ENCODE measurements at regions not wholly inside any gene's neighbourhood (a gene's known extent, or its start where the extent isn't known, plus 50 kb on each side); places are given as distances from the start of the nearest gene placed in this dataset.

GRCh38 chr17:63268827-63269226 is 177.3 kb downstream of the CYB561 start:
- Histone ChIP-seq H4K20me1 (ENCODE audit: insufficient read depth) (no peaks in the 10 kb centered on the region), H3K27me3 (ENCODE audit: insufficient read depth, low read depth) (no peaks in the 10 kb centered on the region), H3K4me1 (ENCODE audit: low read depth, poor library complexity, severe bottlenecking) (no peaks in the 10 kb centered on the region), H3K79me2 (ENCODE audit: insufficient read depth, low read depth) (no peaks in the 10 kb centered on the region), H3K27ac (no peak overlapping the region), H3K4me3 (IDR thresholded peaks at IDR 0.05; ENCODE audit: insufficient read depth, low read depth, low read length) (no peak overlapping the region), H3K9ac (no peak overlapping the region), H3K4me2 (no peak overlapping the region), H2AFZ (ENCODE audit: low read depth) (no peak overlapping the region), H3K36me3 (ENCODE audit: insufficient read depth) (no peaks in the 10 kb centered on the region)
- TF ChIP-seq CTCF (conservative IDR thresholded peaks at IDR 0.05; ENCODE audit: low read depth, low read length), result no peak

GRCh38 chr17:63270610-63271009 is 175.5 kb downstream of the CYB561 start:
- Histone ChIP-seq H3K36me3 (ENCODE audit: insufficient read depth) (no peaks in the 10 kb centered on the region), H4K20me1 (ENCODE audit: insufficient read depth) (no peaks in the 10 kb centered on the region), H3K9ac (no peak overlapping the region), H3K4me1 (ENCODE audit: low read depth, poor library complexity, severe bottlenecking) (no peaks in the 10 kb centered on the region), H3K79me2 (ENCODE audit: insufficient read depth, low read depth) (no peaks in the 10 kb centered on the region), H3K27ac (no peak overlapping the region), H3K4me3 (IDR thresholded peaks at IDR 0.05; ENCODE audit: insufficient read depth, low read depth, low read length) (no peak overlapping the region), H3K27me3 (ENCODE audit: insufficient read depth, low read depth) (no peaks in the 10 kb centered on the region), H3K4me2 (no peak overlapping the region), H2AFZ (ENCODE audit: low read depth) (no peak overlapping the region)
- TF ChIP-seq CTCF (conservative IDR thresholded peaks at IDR 0.05; ENCODE audit: low read depth, low read length), result no peak

- H2AFZ ChIP-seq (ENCODE audit: low read depth), result no peak overlapping the region
- no peaks in the 10 kb centered on the region for H4K20me1 ChIP-seq (ENCODE audit: insufficient read depth)
- H3K4me1 ChIP-seq (ENCODE audit: low read depth, poor library complexity, severe bottlenecking), result no peaks in the 10 kb centered on the region
- H3K4me2 ChIP-seq, result no peak overlapping the region
- H3K36me3 ChIP-seq (ENCODE audit: insufficient read depth), result no peaks in the 10 kb centered on the region
- no peak for TF ChIP-seq CTCF (conservative IDR thresholded peaks at IDR 0.05; ENCODE audit: low read depth, low read length)
- no peak overlapping the region for H3K27ac ChIP-seq
- no peak overlapping the region for H3K4me3 ChIP-seq (IDR thresholded peaks at IDR 0.05; ENCODE audit: insufficient read depth, low read depth, low read length)
- no peaks in the 10 kb centered on the region for H3K27me3 ChIP-seq (ENCODE audit: insufficient read depth, low read depth)
- H3K79me2 ChIP-seq (ENCODE audit: insufficient read depth, low read depth), result no peaks in the 10 kb centered on the region
- no peak overlapping the region for H3K9ac ChIP-seq
These were observed 172.0 kb downstream of the CYB561 start for GRCh38 chr17:63274146-63274545.

GRCh38 chr17:63275318-63275970 is 170.7 kb downstream of the CYB561 start:
- H3K27me3 ChIP-seq (ENCODE audit: insufficient read depth, low read depth), result no peaks in the 10 kb centered on the region
- no peaks in the 10 kb centered on the region for H3K79me2 ChIP-seq (ENCODE audit: insufficient read depth, low read depth)
- H3K4me1 ChIP-seq (ENCODE audit: low read depth, poor library complexity, severe bottlenecking), result no peaks in the 10 kb centered on the region
- no peak overlapping the region for H3K4me2 ChIP-seq
- H2AFZ ChIP-seq (ENCODE audit: low read depth), result no peak overlapping the region
- TF ChIP-seq CTCF (conservative IDR thresholded peaks at IDR 0.05; ENCODE audit: low read depth, low read length), result no peak
- H3K9ac ChIP-seq, result no peak overlapping the region
- H3K4me3 ChIP-seq (IDR thresholded peaks at IDR 0.05; ENCODE audit: insufficient read depth, low read depth, low read length), result no peak overlapping the region
- no peaks in the 10 kb centered on the region for H4K20me1 ChIP-seq (ENCODE audit: insufficient read depth)
- no peaks in the 10 kb centered on the region for H3K36me3 ChIP-seq (ENCODE audit: insufficient read depth)
- H3K27ac ChIP-seq, result no peak overlapping the region

Data from KMS-11 (cell line).